ENCODE measurements at regions not wholly inside any gene's neighbourhood (a gene's known extent, or its start where the extent isn't known, plus 50 kb on each side); places are given as distances from the start of the nearest gene placed in this dataset.

DNA sequence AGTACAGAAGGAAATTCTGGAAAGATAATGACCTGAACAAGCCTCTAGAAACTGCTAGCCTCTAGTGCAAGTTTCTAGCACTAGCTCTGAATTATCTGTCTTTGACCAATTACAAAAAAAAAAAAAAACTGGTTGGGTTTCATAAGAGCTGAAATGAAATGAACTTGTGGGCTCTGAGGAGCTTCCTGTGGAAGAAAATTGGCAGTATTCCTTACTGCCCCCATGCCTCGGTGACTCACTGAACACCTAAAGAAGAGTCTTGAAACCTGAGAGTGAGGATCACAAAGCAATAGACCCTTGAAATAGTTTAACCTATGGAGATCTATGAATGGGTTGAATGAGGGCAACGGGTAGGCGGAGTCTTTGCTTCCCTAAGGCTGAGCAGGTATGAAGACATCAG lies 263.6 kb upstream of the RASA1 start:
- Histone ChIP-seq H3K4me2 (ENCODE audit: low read depth, low read length, poor library complexity, severe bottlenecking) (no peak overlapping the region), H2AFZ (ENCODE audit: low read depth, low read length, severe bottlenecking) (no peak overlapping the region), H3K27me3 (ENCODE audit: low read length) (no peaks in the 10 kb centered on the region), H4K20me1 (ENCODE audit: low read depth, low read length) (no peaks in the 10 kb centered on the region), H3K9me3 (ENCODE audit: insufficient read depth, low read length) (no peaks in the 10 kb centered on the region), H3K79me2 (ENCODE audit: insufficient read depth, low read length) (no peaks in the 10 kb centered on the region), H3K27ac (ENCODE audit: low read depth, low read length) (no peak overlapping the region), H3F3A (ENCODE audit: insufficient read depth) (no peaks in the 10 kb centered on the region), H3K4me3 (ENCODE audit: insufficient read depth, low read length, poor library complexity, severe bottlenecking) (no peak overlapping the region), H3K36me3 (ENCODE audit: low read length) (no peaks in the 10 kb centered on the region), H3K9ac (ENCODE audit: low read length) (no peak overlapping the region), H3K9me2 (replicated peaks; ENCODE audit: insufficient read depth, low read length) (no peaks in the 10 kb centered on the region)
- TF ChIP-seq CTCF (IDR thresholded peaks at IDR 0.05; ENCODE audit: insufficient read depth, low read length, poor library complexity, severe bottlenecking) (no peak), EZH2phosphoT487 (conservative IDR thresholded peaks at IDR 0.05; ENCODE audit: low read length) (no peak)

DNA sequence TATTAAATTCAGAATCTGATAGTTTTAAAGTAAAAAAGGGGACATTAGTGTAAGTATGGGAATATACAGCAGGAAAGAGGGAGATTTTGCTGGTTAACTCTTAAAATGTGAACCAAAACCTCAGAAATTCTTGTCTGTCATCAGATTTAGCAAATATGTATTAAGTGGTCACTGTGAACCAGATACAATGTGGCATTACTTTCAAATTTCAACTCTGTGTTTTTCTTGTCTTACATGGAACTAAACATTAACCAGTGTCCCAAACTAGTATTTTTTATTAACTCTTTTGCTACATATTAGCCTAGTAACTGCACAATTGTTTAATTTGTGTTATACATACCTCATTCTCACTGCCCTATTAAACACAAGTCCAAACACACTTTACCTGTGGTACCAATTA lies 259.9 kb upstream of the RASA1 start:
- no peak overlapping the region for H3K4me2 ChIP-seq (ENCODE audit: low read depth, low read length, poor library complexity, severe bottlenecking)
- H3K9ac ChIP-seq (ENCODE audit: low read length), result no peak overlapping the region
- H4K20me1 ChIP-seq (ENCODE audit: low read depth, low read length), result no peaks in the 10 kb centered on the region
- no peak overlapping the region for H3K4me3 ChIP-seq (ENCODE audit: insufficient read depth, low read length, poor library complexity, severe bottlenecking)
- H3K36me3 ChIP-seq (ENCODE audit: low read length), result no peaks in the 10 kb centered on the region
- H3K27ac ChIP-seq (ENCODE audit: low read depth, low read length), result no peak overlapping the region
- H3K79me2 ChIP-seq (ENCODE audit: insufficient read depth, low read length), result no peaks in the 10 kb centered on the region
- H3K9me3 ChIP-seq (ENCODE audit: insufficient read depth, low read length), result no peaks in the 10 kb centered on the region
- H3K27me3 ChIP-seq (ENCODE audit: low read length), result no peaks in the 10 kb centered on the region
- H3K9me2 ChIP-seq (replicated peaks; ENCODE audit: insufficient read depth, low read length), result no peaks in the 10 kb centered on the region
- no peaks in the 10 kb centered on the region for H3F3A ChIP-seq (ENCODE audit: insufficient read depth)
- no peak for TF ChIP-seq CTCF (IDR thresholded peaks at IDR 0.05; ENCODE audit: insufficient read depth, low read length, poor library complexity, severe bottlenecking)
- no peak for TF ChIP-seq EZH2phosphoT487 (conservative IDR thresholded peaks at IDR 0.05; ENCODE audit: low read length)
- no peak overlapping the region for H2AFZ ChIP-seq (ENCODE audit: low read depth, low read length, severe bottlenecking)

- H3K9me2 ChIP-seq (replicated peaks; ENCODE audit: insufficient read depth, low read length), result no peaks in the 10 kb centered on the region
- no peaks in the 10 kb centered on the region for H3K9me3 ChIP-seq (ENCODE audit: insufficient read depth, low read length)
- no peak overlapping the region for H2AFZ ChIP-seq (ENCODE audit: low read depth, low read length, severe bottlenecking)
- H3K9ac ChIP-seq (ENCODE audit: low read length), result no peak overlapping the region
- no peak overlapping the region for H3K4me2 ChIP-seq (ENCODE audit: low read depth, low read length, poor library complexity, severe bottlenecking)
- TF ChIP-seq CTCF (IDR thresholded peaks at IDR 0.05; ENCODE audit: insufficient read depth, low read length, poor library complexity, severe bottlenecking) (no peak), EZH2phosphoT487 (conservative IDR thresholded peaks at IDR 0.05; ENCODE audit: low read length) (no peak)
- H3F3A ChIP-seq (ENCODE audit: insufficient read depth), result no peaks in the 10 kb centered on the region
- no peaks in the 10 kb centered on the region for H3K27me3 ChIP-seq (ENCODE audit: low read length)
- H3K4me3 ChIP-seq (ENCODE audit: insufficient read depth, low read length, poor library complexity, severe bottlenecking), result no peak overlapping the region
- no peak overlapping the region for H3K27ac ChIP-seq (ENCODE audit: low read depth, low read length)
- H4K20me1 ChIP-seq (ENCODE audit: low read depth, low read length), result no peaks in the 10 kb centered on the region
- H3K79me2 ChIP-seq (ENCODE audit: insufficient read depth, low read length), result no peaks in the 10 kb centered on the region
- no peaks in the 10 kb centered on the region for H3K36me3 ChIP-seq (ENCODE audit: low read length)
Measured at GRCh38 chr5:87008751-87009560, 258.7 kb upstream of the RASA1 start.
